Stomach smooth muscle (tissue), 2 donors: ENCODE measurements at regions not wholly inside any gene's neighbourhood (a gene's known extent, or its start where the extent isn't known, plus 50 kb on each side); places are given as distances from the start of the nearest gene placed in this dataset.
"Not testable (repeated sequence)": the region's sequence is repeated elsewhere in the genome, so short reads cannot be mapped to it uniquely, and the experiment has no call there.

Experiments
- H3K27ac ChIP-seq: one replicate; pipeline ENCODE4 v1.7.0; 2013; ENCODE audit warnings: mild to moderate bottlenecking, low read length, inconsistent platforms
- H3K27me3 ChIP-seq, 2 donors: one replicate each; pipeline ENCODE4 v1.7.0; 2013; ENCODE audit warnings: low read length in 2 of 2; ENCODE audit not compliant: insufficient read depth in 2 of 2, control insufficient read depth in 1 of 2
- H3K36me3 ChIP-seq, 2 donors: one replicate each; pipeline ENCODE4 v1.7.0; 2013; ENCODE audit warnings: low read length in 2 of 2; ENCODE audit not compliant: control insufficient read depth in 2 of 2, insufficient read depth in 2 of 2
- H3K4me1 ChIP-seq: one replicate; pipeline ENCODE4 v1.7.0; 2013; ENCODE audit warnings: low read length; ENCODE audit not compliant: control insufficient read depth, insufficient read depth
- H3K4me3 ChIP-seq, 2 donors: one replicate each; pipeline ENCODE4 v1.7.0; 2013; ENCODE audit warnings: low read length in 2 of 2
- H3K9ac ChIP-seq, 2 donors: one replicate each; pipeline ENCODE4 v1.7.0; 2013; ENCODE audit warnings: low read length in 2 of 2, mild to moderate bottlenecking in 1 of 2
- H3K9me3 ChIP-seq, 2 donors: one replicate each; pipeline ENCODE4 v1.7.0; 2013; ENCODE audit warnings: low read length in 2 of 2; ENCODE audit not compliant: control insufficient read depth in 2 of 2
- donor health status: healthy.
- donor health status: Pancreatic carcinoma.

DNA sequence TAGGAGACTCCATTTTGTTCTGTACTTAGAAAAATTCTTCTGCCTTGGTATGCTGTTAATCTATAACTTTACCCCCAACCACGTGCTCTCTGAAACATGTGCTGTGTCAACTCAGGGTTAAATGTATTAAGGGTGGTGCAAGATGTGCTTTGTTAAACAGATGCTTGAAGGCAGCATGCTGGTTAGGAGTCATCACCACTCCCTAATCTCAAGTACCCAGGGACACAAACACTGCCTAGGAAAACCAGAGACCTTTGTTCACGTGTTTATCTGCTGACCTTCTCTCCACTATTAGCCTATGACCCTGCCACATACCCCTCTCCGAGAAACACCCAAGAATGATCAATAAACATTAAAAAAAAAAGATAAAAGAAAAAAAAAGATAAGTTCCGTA, 93.0 kb upstream of the ZNF519 start:
- H3K36me3 ChIP-seq, H3K27me3 ChIP-seq, H3K9me3 ChIP-seq, H3K4me1 ChIP-seq, H3K27ac ChIP-seq, H3K4me3 ChIP-seq, H3K9ac ChIP-seq: not testable (repeated sequence)

DNA sequence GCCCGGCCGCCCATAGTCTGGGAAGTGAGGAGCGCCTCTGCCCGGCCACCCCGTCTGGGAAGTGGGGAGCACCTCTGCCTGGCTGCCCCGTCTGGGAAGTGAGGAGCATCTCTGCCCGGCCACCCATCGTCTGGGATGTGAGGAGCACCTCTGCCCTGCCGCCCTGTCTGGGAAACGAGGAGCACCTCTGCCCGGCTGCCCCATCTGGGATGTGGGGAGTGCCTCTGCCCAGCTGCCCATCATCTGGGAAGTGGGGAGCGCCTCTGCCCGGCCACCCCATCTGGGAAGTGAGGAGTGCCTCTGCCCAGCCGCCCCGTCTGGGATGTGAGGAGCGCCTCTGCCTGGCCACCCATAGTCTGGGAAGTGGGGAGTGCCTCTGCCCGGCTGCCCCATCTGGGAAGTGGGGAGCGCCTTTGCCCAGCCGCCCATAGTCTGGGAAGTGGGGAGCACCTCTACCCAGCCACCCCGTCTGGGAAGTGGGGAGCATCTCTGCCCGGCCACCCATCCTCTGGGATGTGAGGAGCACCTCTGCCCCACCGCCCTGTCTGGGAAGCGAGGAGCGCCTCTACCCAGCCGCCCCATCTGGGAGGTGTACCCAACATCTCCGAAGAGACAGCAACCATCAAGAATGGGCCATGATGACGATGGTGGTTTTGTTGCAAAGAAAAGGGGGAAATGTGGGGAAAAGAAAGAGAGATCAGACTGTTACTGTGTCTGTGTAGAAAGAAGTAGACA, 92.5 kb upstream of the ZNF519 start:
- not testable (repeated sequence) for H3K36me3 ChIP-seq, H3K4me3 ChIP-seq, H3K9me3 ChIP-seq

DNA sequence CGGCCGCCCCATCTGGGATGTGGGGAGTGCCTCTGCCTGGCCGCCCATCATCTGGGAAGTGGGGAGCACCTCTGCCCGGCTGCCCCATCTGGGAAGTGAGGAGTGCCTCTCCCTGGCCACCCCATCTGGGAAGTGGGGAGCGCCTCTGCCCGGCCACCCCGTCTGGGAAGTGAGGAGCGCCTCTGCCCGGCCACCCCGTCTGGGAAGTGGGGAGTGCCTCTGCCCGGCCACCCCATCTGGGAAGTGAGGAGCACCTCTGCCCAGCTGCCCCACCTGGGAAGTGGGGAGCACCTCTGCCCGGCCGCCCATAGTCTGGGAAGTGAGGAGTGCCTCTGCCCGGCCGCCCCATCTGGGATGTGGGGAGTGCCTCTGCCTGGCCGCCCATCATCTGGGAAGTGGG, 91.7 kb upstream of the ZNF519 start:
- H3K27me3 ChIP-seq, H3K36me3 ChIP-seq, H3K9me3 ChIP-seq, H3K4me3 ChIP-seq, H3K4me1 ChIP-seq, H3K27ac ChIP-seq, H3K9ac ChIP-seq: not testable (repeated sequence)

More for the DNA sequence above, 92.5 kb upstream of the ZNF519 start:
- not testable (repeated sequence) for H3K27me3 ChIP-seq, H3K9ac ChIP-seq, H3K27ac ChIP-seq, H3K4me1 ChIP-seq

DNA sequence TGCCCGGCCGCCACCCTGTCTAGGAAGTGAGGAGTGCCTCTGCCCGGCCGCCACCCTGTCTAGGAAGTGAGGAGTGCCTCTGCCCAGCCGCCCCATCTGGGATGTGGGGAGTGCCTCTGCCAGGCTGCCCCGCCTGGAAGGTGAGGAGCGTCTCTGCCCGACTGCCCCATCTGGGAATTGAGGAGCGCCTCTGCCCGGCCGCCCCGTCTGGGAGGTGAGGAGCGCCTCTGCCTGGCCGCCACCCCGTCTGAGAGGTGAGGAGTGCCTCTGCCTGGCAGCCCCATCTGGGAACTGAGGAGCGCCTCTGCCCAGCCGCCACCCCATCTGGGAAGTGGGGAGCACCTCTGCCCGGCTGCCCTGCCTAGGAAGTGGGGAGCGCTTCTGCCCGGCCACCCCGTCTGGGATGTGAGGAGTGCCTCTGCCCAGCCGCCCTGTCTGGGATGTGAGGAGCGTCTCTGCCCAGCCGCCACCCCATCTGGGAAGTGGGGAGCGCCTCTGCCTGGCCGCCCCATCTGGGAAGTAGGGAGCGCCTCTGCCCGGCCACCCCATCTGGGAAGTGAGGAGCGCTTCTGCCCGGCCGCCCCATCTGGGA, 91.1 kb upstream of the ZNF519 start:
- not testable (repeated sequence) for H3K4me3 ChIP-seq, H3K36me3 ChIP-seq, H3K27me3 ChIP-seq, H3K27ac ChIP-seq, H3K9me3 ChIP-seq, H3K4me1 ChIP-seq, H3K9ac ChIP-seq

DNA sequence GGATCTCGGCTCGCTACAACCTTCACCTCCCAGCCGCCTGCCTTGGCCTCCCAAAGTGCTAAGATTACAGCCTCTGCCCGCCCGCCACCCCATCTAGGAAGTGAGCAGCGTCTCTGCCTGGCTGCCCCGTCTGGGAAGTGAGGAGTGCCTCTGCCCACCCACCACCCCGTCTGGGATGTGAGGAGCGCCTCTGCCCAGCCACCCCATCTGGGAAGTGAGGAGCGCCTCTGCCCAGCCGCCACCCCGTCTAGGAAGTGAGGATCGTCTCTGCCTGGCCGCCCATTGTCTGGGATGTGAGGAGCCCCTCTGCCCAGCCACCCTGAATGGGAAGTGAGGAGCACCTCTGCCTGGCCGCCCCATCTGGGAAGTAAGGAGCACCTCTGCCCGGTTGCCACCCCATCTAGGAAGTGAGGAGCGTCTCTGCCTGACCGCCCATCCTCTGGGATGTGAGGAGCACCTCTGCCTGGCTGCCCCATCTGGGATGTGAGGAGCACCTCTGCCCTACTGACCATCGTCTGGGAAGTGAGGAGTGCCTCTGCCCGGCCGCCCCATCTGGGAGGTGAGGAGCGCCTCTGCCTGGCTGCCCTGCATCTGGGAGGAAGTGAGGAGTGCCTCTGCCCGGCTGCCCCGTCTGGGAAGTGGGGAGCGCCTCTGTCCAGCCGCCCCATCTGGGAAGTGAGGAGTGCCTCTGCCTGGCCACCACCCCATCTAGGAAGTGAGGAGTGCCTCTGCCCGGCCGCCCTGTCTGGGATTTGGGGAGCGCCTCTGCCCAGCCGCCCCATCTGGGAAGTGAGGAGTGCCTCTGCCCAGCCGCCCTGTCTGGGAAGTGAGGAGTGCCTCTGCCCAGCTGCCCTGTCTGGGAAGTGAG, 90.4 kb upstream of the ZNF519 start:
- not testable (repeated sequence) for H3K9me3 ChIP-seq

DNA sequence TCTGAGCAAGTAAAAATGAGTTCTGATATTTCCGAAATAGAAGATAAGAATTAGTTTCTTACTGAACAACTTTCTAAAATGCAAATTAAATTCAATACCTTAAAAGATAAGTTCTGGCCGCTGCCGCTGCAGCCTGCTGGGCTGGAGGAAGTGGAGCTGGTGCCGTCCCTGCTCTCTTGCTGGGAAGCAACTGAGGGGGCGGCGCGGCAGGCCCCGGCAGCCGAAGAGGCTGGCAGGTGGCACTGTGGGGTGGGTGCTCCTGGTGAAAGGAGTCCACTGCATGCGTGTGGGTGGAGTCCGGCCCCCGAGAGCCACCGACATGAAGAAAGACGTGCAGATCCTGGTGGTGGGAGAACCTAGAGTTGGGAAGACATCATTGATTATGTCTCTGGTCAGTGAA, 89.5 kb upstream of the ZNF519 start:
- Histone ChIP-seq H3K9ac (no peak overlapping the region), H3K4me3 (no peak overlapping the region), H3K27me3 (no peaks in the 10 kb centered on the region), H3K9me3 (no peaks in the 10 kb centered on the region), H3K4me1 (no peaks in the 10 kb centered on the region), H3K36me3 (no peaks in the 10 kb centered on the region), H3K27ac (no peak overlapping the region)

More for the DNA sequence above, 90.4 kb upstream of the ZNF519 start:
- H3K4me3 ChIP-seq, H3K4me1 ChIP-seq, H3K9ac ChIP-seq, H3K27me3 ChIP-seq, H3K36me3 ChIP-seq, H3K27ac ChIP-seq: not testable (repeated sequence)

DNA sequence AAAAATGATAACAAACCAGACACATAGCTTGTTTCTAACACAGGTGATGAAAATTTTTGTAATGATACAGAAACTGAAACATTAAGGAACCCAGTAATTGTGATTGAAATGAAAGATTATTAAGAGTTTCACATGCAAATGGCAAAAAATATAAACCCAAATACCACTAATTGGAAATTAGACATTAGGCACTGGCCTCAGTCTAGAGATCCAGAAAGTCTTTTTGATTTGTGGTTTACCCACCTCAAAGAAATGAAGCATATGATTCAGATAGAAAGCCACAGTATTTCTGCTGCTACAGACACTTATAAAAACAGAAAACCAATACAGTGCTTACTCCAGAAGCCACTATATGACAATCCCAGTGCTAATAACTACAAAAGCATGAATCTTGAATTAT, 83.7 kb upstream of the ZNF519 start:
- H3K4me1 ChIP-seq, H3K27me3 ChIP-seq, H3K36me3 ChIP-seq, H3K4me3 ChIP-seq, H3K27ac ChIP-seq, H3K9me3 ChIP-seq, H3K9ac ChIP-seq: not testable (repeated sequence)

DNA sequence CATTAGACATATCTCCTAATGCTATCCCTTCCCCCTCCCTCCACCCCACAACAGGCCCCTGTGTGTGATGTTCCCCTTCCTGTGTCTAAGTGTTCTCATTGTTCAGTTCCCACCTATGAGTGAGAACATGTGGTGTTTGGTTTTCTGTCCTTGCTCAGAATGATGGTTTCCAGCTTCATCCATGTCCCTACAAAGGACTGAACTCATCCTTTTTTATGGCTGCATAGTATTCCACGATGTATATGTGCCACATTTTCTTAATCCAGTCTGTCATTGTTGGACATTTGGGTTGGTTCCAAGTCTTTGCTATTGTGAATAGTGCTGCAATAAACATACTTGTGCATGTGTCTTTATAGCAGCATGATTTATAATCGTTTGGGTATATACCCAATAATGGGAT, 71.2 kb upstream of the ZNF519 start:
- H3K27me3 ChIP-seq, H3K4me3 ChIP-seq, H3K36me3 ChIP-seq, H3K9ac ChIP-seq, H3K9me3 ChIP-seq, H3K4me1 ChIP-seq, H3K27ac ChIP-seq: not testable (repeated sequence)

DNA sequence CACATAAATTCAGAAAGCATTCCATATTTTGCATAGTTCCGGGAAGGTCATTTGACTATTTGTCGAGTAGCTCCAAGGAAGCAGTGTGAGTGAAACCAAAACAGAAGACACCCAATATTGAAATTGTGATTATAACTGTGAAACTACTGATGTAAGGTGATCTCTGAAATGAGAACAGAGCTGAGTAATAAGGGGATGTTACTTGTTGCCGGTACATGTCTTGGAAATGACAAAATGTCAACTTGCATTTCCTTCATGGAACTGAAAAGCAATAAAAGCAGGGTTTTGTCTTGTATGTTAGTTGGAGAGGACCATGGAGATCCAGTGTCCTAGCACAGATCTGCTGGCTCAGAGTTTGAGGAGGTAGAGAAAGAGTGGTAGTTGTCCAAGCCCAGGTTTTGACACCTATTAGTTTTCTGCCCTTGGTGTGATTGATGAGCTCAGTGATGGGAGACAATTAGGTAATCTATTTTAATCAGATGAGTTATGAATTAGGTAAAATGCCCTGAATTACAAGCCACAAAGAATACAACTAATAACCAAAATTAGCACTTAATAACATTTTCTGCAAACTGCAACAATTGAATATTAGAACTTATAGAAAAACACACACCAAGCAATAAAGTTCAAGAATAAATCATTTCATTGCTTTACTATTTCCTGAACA, 58.7 kb upstream of the ZNF519 start:
- H3K36me3 ChIP-seq, H3K9ac ChIP-seq, H3K9me3 ChIP-seq, H3K4me3 ChIP-seq, H3K4me1 ChIP-seq, H3K27ac ChIP-seq, H3K27me3 ChIP-seq: not testable (repeated sequence)

DNA sequence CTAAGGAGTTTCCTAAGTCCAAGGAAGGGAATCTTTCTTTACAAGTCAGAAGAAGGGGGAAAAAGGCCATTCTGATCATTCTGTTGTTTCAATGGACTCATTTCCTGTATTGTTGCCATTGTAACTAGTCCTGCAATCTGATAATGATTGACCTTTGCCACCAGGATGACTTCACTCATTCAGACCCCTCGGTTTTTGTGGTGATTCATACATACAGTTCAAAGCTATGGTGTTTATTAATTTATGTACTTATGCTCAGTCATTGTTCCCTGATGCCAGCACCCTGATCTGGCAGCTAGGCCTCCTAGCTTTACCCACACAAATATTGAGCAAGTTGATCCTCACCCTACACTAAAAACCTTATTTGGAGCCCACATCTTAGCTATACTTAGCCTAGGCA, 57.6 kb upstream of the ZNF519 start:
- Histone ChIP-seq H3K4me3 (no peak overlapping the region), H3K36me3 (no peaks in the 10 kb centered on the region), H3K27ac (no peak overlapping the region), H3K9me3 (no peaks in the 10 kb centered on the region), H3K27me3 (no peaks in the 10 kb centered on the region), H3K4me1 (no peaks in the 10 kb centered on the region), H3K9ac (no peak overlapping the region)
